ENCODE measurements at regions not wholly inside any gene's neighbourhood (a gene's known extent, or its start where the extent isn't known, plus 50 kb on each side); places are given as distances from the start of the nearest gene placed in this dataset.

DNA sequence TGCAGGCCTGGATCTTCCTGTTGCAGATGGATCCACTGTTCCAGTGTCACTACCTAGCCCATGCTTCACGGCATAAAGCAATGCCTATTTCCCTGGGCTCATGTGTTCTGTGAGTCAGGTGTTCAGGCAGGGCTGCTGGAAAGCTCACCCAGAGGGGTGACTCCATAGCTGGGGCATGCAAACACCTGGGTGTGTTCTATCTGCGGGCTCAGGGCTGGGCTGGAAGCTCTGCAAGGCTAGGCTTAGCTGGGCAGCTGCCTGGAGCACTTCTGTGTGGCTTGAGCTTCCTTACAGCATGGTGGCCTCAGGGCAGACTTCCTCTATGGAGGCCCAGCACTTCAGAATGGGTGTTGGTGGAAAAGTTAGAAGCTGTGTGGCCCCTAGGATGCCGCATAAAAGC lies 139.9 kb downstream of the GADD45G start:
- H4K20me1 ChIP-seq (replicated peaks; ENCODE audit: insufficient read depth), result no peaks in the 10 kb centered on the region
- H3F3A ChIP-seq (replicated peaks; ENCODE audit: low read depth), result 0 out of 2 replicates have a peak, but pooled peaks cover 3% of the 10 kb centered on the region
- H3K27me3 ChIP-seq (ENCODE audit: insufficient read depth), result no peaks in the 10 kb centered on the region
- no peaks in the 10 kb centered on the region for H3K9me2 ChIP-seq (ENCODE audit: insufficient read depth)
- peaks cover 9% of the 10 kb centered on the region for H3K27me3 Mint-ChIP-seq (ENCODE audit: insufficient read depth, low read depth, poor library complexity)
- no peaks in the 10 kb centered on the region for H3K79me2 ChIP-seq (replicated peaks; ENCODE audit: insufficient read depth)
- no peak overlapping the region for H3K27ac ChIP-seq (ENCODE audit: low read depth)
- H2AFZ ChIP-seq, result no peak overlapping the region
- H3K4me1 ChIP-seq (ENCODE audit: insufficient read depth), result no peaks in the 10 kb centered on the region
- H3K36me3 ChIP-seq (ENCODE audit: insufficient read depth), result no peaks in the 10 kb centered on the region
- DNase-seq (ENCODE audit: low spot score) (no peak), ATAC-seq (no peak)
- H3K4me3 Mint-ChIP-seq, result no peak overlapping the region
- no peaks in the 10 kb centered on the region for H3K9me3 Mint-ChIP-seq
- no peak for TF ChIP-seq EZH2phosphoT487 (IDR thresholded peaks at IDR 0.05; ENCODE audit: unreplicated experiment)
- TF ChIP-seq STAT1 (IDR thresholded peaks at IDR 0.05; ENCODE audit: unreplicated experiment), result no peak
- TF ChIP-seq ETS1 (IDR thresholded peaks at IDR 0.05), result no peak
- TF ChIP-seq, protein P1, sequence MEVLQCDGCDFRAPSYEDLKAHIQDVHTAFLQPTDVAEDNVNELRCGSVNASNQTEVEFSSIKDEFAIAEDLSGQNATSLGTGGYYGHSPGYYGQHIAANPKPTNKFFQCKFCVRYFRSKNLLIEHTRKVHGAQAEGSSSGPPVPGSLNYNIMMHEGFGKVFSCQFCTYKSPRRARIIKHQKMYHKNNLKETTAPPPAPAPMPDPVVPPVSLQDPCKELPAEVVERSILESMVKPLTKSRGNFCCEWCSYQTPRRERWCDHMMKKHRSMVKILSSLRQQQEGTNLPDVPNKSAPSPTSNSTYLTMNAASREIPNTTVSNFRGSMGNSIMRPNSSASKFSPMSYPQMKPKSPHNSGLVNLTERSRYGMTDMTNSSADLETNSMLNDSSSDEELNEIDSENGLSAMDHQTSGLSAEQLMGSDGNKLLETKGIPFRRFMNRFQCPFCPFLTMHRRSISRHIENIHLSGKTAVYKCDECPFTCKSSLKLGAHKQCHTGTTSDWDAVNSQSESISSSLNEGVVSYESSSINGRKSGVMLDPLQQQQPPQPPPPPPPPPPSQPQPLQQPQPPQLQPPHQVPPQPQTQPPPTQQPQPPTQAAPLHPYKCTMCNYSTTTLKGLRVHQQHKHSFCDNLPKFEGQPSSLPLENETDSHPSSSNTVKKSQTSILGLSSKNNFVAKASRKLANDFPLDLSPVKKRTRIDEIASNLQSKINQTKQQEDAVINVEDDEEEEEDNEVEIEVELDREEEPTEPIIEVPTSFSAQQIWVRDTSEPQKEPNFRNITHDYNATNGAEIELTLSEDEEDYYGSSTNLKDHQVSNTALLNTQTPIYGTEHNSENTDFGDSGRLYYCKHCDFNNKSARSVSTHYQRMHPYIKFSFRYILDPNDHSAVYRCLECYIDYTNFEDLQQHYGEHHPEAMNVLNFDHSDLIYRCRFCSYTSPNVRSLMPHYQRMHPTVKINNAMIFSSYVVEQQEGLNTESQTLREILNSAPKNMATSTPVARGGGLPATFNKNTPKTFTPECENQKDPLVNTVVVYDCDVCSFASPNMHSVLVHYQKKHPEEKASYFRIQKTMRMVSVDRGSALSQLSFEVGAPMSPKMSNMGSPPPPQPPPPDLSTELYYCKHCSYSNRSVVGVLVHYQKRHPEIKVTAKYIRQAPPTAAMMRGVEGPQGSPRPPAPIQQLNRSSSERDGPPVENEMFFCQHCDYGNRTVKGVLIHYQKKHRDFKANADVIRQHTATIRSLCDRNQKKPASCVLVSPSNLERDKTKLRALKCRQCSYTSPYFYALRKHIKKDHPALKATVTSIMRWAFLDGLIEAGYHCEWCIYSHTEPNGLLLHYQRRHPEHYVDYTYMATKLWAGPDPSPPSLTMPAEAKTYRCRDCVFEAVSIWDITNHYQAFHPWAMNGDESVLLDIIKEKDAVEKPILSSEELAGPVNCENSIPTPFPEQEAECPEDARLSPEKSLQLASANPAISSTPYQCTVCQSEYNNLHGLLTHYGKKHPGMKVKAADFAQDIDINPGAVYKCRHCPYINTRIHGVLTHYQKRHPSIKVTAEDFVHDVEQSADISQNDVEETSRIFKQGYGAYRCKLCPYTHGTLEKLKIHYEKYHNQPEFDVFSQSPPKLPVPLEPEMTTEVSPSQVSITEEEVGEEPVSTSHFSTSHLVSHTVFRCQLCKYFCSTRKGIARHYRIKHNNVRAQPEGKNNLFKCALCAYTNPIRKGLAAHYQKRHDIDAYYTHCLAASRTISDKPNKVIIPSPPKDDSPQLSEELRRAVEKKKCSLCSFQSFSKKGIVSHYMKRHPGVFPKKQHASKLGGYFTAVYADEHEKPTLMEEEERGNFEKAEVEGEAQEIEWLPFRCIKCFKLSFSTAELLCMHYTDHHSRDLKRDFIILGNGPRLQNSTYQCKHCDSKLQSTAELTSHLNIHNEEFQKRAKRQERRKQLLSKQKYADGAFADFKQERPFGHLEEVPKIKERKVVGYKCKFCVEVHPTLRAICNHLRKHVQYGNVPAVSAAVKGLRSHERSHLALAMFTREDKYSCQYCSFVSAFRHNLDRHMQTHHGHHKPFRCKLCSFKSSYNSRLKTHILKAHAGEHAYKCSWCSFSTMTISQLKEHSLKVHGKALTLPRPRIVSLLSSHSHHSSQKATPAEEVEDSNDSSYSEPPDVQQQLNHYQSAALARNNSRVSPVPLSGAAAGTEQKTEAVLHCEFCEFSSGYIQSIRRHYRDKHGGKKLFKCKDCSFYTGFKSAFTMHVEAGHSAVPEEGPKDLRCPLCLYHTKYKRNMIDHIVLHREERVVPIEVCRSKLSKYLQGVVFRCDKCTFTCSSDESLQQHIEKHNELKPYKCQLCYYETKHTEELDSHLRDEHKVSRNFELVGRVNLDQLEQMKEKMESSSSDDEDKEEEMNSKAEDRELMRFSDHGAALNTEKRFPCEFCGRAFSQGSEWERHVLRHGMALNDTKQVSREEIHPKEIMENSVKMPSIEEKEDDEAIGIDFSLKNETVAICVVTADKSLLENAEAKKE (CRISPR knock-in tag; IDR thresholded peaks at IDR 0.05), result no peak
- H3K36me3 Mint-ChIP-seq (ENCODE audit: low read depth), result no peaks in the 10 kb centered on the region; the same call in 2 of the 3 replicates
- H3K4me1 Mint-ChIP-seq, result peaks cover 10% of the 10 kb centered on the region
- no peak overlapping the region for H3K27ac Mint-ChIP-seq
- no peak overlapping the region for H3K4me3 ChIP-seq
- no peak overlapping the region for H3K4me2 ChIP-seq

All from GM23338 (cell line).